ENCODE measurements at regions not wholly inside any gene's neighbourhood (a gene's known extent, or its start where the extent isn't known, plus 50 kb on each side); places are given as distances from the start of the nearest gene placed in this dataset.
A peak's percentile ranks its signal among the peaks of the same experiment; 100 is the strongest.

- Histone ChIP-seq H3K4me1 (peaks cover 12% of the 10 kb centered on the region; the same call in 1 of the 3 replicates), H3K27ac (peak overlapping the region in 1 of 2 experiments; percentile 12; a peak in 1 of 6 replicates), H3K4me2 (no peak overlapping the region), H3K4me3 (no peak overlapping the region), H3K9me3 (no peaks in the 10 kb centered on the region)
- WGBS (ENCODE audit: missing lambda C conversion rate) = 76% methylated on average over 3 of the region's 3 CpGs
- no peak for ATAC-seq
- peak in 1 of 2 experiments; percentile 12 for DNase-seq (ENCODE audit: low read depth in 1 of 2, low spot score in 1 of 2)
- POLR2A ChIA-PET = no interaction called here
- FAIRE-seq = no peak
- TF ChIP-seq CEBPB (IDR thresholded peaks at IDR 0.05) (peak; percentile 45 to 67; a peak in 2 of 4 replicates), JUNB (IDR thresholded peaks at IDR 0.05) (no peak)
- CTCF ChIA-PET = no interaction called here
These were observed 598.5 kb upstream of the USP24 start for GRCh38 chr1:55813618-55814017.

- ChIA-PET CTCF (no interaction called here), POLR2A (no interaction called here)
- Histone ChIP-seq H3K9me3 (no peaks in the 10 kb centered on the region), H3K4me2 (peak overlapping the region; percentile 13; the same call in 1 of the 3 replicates), H3K27ac (peak overlapping the region in 1 of 2 experiments; percentile 68; a peak in 2 of 6 replicates), H3K4me1 (peaks cover 12% of the 10 kb centered on the region; the same call in 1 of the 3 replicates), H3K4me3 (no peak overlapping the region)
- FAIRE-seq (no peak), DNase-seq (ENCODE audit: low read depth in 1 of 2, low spot score in 1 of 2) (no peak), ATAC-seq (no peak)
- 0 out of 2 replicates have a peak, but pooled peaks have one; percentile 24 for TF ChIP-seq JUNB (IDR thresholded peaks at IDR 0.05)
- 0 out of 4 replicates have a peak, but pooled peaks of 1 of the 2 experiments have one; percentile 20 for TF ChIP-seq CEBPB (IDR thresholded peaks at IDR 0.05)
- no peak for TF ChIP-seq MYC (IDR thresholded peaks at IDR 0.05; ENCODE audit: borderline replicate concordance, low read length)
These were observed 597.1 kb upstream of the USP24 start for GRCh38 chr1:55812281-55812680.

GRCh38 chr1:55808263-55808662 is 593.1 kb upstream of the USP24 start:
- Histone ChIP-seq H3K4me1 (peaks cover 10% of the 10 kb centered on the region; the same call in 1 of the 3 replicates), H3K4me2 (no peak overlapping the region), H3K27ac (no peak overlapping the region), H3K4me3 (no peak overlapping the region), H3K9me3 (no peaks in the 10 kb centered on the region)
- CTCF ChIA-PET = interaction anchor here (1.7 kb wide), 1 partner anchor 777 kb away, joined by 4 read pairs; no protein-coding TSS in a partner anchor
- no peak for FAIRE-seq
- no peak for TF ChIP-seq HOXB13 (CRISPR knock-in tag; IDR thresholded peaks at IDR 0.05; ENCODE audit: low read depth)
- no peak for TF ChIP-seq EHMT2 (IDR thresholded peaks at IDR 0.05; ENCODE audit: low read depth)
- TF ChIP-seq POLR2AphosphoS2 (conservative IDR thresholded peaks at IDR 0.05; ENCODE audit: low read length) = no peak
- no peak for TF ChIP-seq ESRRA (IDR thresholded peaks at IDR 0.05; ENCODE audit: borderline replicate concordance, low read length)
- TF ChIP-seq KDM5A (IDR thresholded peaks at IDR 0.05) = no peak
- TF ChIP-seq E2F6 (IDR thresholded peaks at IDR 0.05; ENCODE audit: borderline replicate concordance, low read depth) = no peak
- no peak for TF ChIP-seq CBX2 (IDR thresholded peaks at IDR 0.05; ENCODE audit: borderline replicate concordance, low read depth)
- TF ChIP-seq HMGXB4 (CRISPR knock-in tag; IDR thresholded peaks at IDR 0.05; ENCODE audit: borderline replicate concordance) = no peak
- TF ChIP-seq HEYL (CRISPR knock-in tag; IDR thresholded peaks at IDR 0.05) = no peak
- no peak for TF ChIP-seq CTCF (IDR thresholded peaks at IDR 0.05)
- TF ChIP-seq HOXA7 (CRISPR knock-in tag; IDR thresholded peaks at IDR 0.05) = no peak
- TF ChIP-seq MAZ (IDR thresholded peaks at IDR 0.05; ENCODE audit: borderline replicate concordance, low read depth, low read length) = no peak
- no peak for TF ChIP-seq NPAS2 (CRISPR knock-in tag; IDR thresholded peaks at IDR 0.05; ENCODE audit: borderline replicate concordance)
- TF ChIP-seq RNF2 (IDR thresholded peaks at IDR 0.05; ENCODE audit: borderline replicate concordance, low read depth) = no peak
- no peak for TF ChIP-seq RAD21 (conservative IDR thresholded peaks at IDR 0.05 in 1 of 2, IDR thresholded peaks at IDR 0.05 in 1 of 2)
- no peak for TF ChIP-seq HES2 (IDR thresholded peaks at IDR 0.05)
- TF ChIP-seq HOXB5 (CRISPR knock-in tag; IDR thresholded peaks at IDR 0.05) = no peak
- ATAC-seq = no peak
- DNase-seq (ENCODE audit: low read depth in 1 of 2, low spot score in 1 of 2) = no peak
- 100% methylated on average over 1 of the region's 1 CpG for WGBS (ENCODE audit: missing lambda C conversion rate)
- POLR2A ChIA-PET = no interaction called here
